CD14-positive monocyte (primary cell): ENCODE measurements at regions not wholly inside any gene's neighbourhood (a gene's known extent, or its start where the extent isn't known, plus 50 kb on each side); places are given as distances from the start of the nearest gene placed in this dataset.
A peak's percentile ranks its signal among the peaks of the same experiment; 100 is the strongest.

Experiments
- DNase-seq, 3 donors: peaks; one replicate each; pipeline ENCODE4 v3.0.0-alpha.2; 2011 to 2022
- H2AFZ ChIP-seq: 2 replicates; pipeline ENCODE4 v1.6.0; 2012; ENCODE audit warnings: mild to moderate bottlenecking, low read depth, low read length, inconsistent platforms; ENCODE audit not compliant: insufficient read depth, poor library complexity, severe bottlenecking
- H3K27ac ChIP-seq, 2 donors: 1 replicate in 1 of 2; 2 replicates in 1 of 2; pipeline ENCODE4 v1.5.1; 2012 to 2013; ENCODE audit warnings: low read length in 2 of 2, control low read depth in 1 of 2, inconsistent platforms in 1 of 2, low read depth in 1 of 2, mild to moderate bottlenecking in 1 of 2
- H3K27me3 ChIP-seq, 2 donors: one replicate each; pipeline versions ENCODE4 v1.6.0 to v1.6.1; 2011 to 2013; ENCODE audit warnings: low read length in 2 of 2; ENCODE audit not compliant: control insufficient read depth in 2 of 2, insufficient read depth in 2 of 2
- H3K36me3 ChIP-seq, 2 donors: replicated peaks in 1 of 2; 1 replicate in 1 of 2; 2 replicates in 1 of 2; pipeline versions ENCODE4 v1.5.1 to v1.6.1; 2012 to 2013; ENCODE audit warnings: low read length in 2 of 2, control low read depth in 1 of 2, inconsistent platforms in 1 of 2, mild to moderate bottlenecking in 1 of 2; ENCODE audit not compliant: insufficient read depth in 2 of 2, control insufficient read depth in 1 of 2
- H3K4me1 ChIP-seq, 2 donors: 1 replicate in 1 of 2; 2 replicates in 1 of 2; pipeline versions ENCODE4 v1.5.1 to v1.6.1; 2012 to 2013; ENCODE audit warnings: low read length in 2 of 2, control low read depth in 1 of 2, inconsistent platforms in 1 of 2, mild to moderate bottlenecking in 1 of 2, moderate library complexity in 1 of 2; ENCODE audit not compliant: insufficient read depth in 2 of 2, control insufficient read depth in 1 of 2
- H3K4me2 ChIP-seq: replicated peaks from 2 replicates; pipeline ENCODE3; 2012; ENCODE audit warnings: low read length, moderate library complexity, mild to moderate bottlenecking; ENCODE audit not compliant: poor library complexity, severe bottlenecking; ENCODE audit errors: extremely low read depth
- H3K4me3 ChIP-seq, 3 experiments: fragments of 200-600 bp in 1 of 3; sonication (generic) in 1 of 3; replicated peaks in 1 of 3; 1 replicate in 2 of 3; 2 replicates in 1 of 3; pipeline ENCODE4 v1.5.1; 2011 to 2013; ENCODE audit warnings: low read length in 3 of 3, mild to moderate bottlenecking in 3 of 3, control low read depth in 2 of 3, low read depth in 2 of 3, inconsistent platforms in 1 of 3, moderate library complexity in 1 of 3
- H3K79me2 ChIP-seq: 2 replicates; pipeline ENCODE4 v1.6.0; 2012; ENCODE audit warnings: mild to moderate bottlenecking, control low read depth, inconsistent platforms, low read length, moderate library complexity; ENCODE audit not compliant: insufficient read depth
- H3K9ac ChIP-seq: 2 replicates; pipeline ENCODE4 v1.6.0; 2017; ENCODE audit warnings: low read length, mild to moderate bottlenecking; ENCODE audit not compliant: insufficient read depth, poor library complexity, severe bottlenecking
- H3K9me3 ChIP-seq, 2 donors: replicated peaks in 1 of 2; 1 replicate in 1 of 2; 2 replicates in 1 of 2; pipeline versions ENCODE4 v1.5.1 to v1.6.1; 2012 to 2013; ENCODE audit warnings: low read length in 2 of 2, control low read depth in 1 of 2; ENCODE audit not compliant: control insufficient read depth in 1 of 2, insufficient read depth in 1 of 2
- H4K20me1 ChIP-seq: 2 replicates; pipeline ENCODE4 v1.6.0; 2012; ENCODE audit warnings: mild to moderate bottlenecking, low read length, control low read depth, moderate library complexity; ENCODE audit not compliant: insufficient read depth
- H3K27ac Mint-ChIP-seq, 7 donors: one replicate each; pipeline ENCODE4 v1.8.0; 2020; ENCODE audit warnings: mild to moderate bottlenecking in 7 of 7, mixed read lengths in 7 of 7, moderate library complexity in 6 of 7, inconsistent platforms in 2 of 7
- H3K27me3 Mint-ChIP-seq, 3 donors: one replicate each; pipeline ENCODE4 v1.8.0; 2021 to 2022; ENCODE audit warnings: low read depth in 3 of 3, mild to moderate bottlenecking in 3 of 3, mixed read lengths in 3 of 3, moderate library complexity in 3 of 3, inconsistent platforms in 1 of 3
- H3K36me3 Mint-ChIP-seq, 2 donors: one replicate each; pipeline ENCODE4 v1.8.0; 2020; ENCODE audit warnings: mixed read lengths in 2 of 2, inconsistent platforms in 1 of 2, mild to moderate bottlenecking in 1 of 2
- H3K4me1 Mint-ChIP-seq: one replicate; pipeline ENCODE4 v1.8.0; 2020; ENCODE audit warnings: mild to moderate bottlenecking, mixed read lengths
- H3K4me3 Mint-ChIP-seq, 2 donors: one replicate each; pipeline ENCODE4 v1.8.0; 2020; ENCODE audit warnings: mild to moderate bottlenecking in 2 of 2, mixed read lengths in 2 of 2, moderate library complexity in 1 of 2
- H3K9me3 Mint-ChIP-seq, 7 donors: one replicate each; pipeline ENCODE4 v1.8.0; 2020 to 2022; ENCODE audit warnings: mixed read lengths in 7 of 7, mild to moderate bottlenecking in 6 of 7, moderate library complexity in 6 of 7, inconsistent platforms in 2 of 7
- WGBS: methylation state at CpG from one replicate; pipeline ENCODE4 v1.1.5; 2013; ENCODE audit warnings: missing lambda C conversion rate; ENCODE audit not compliant: insufficient coverage; 5-methylcytosine and 5-hydroxymethylcytosine counted together
- intact Hi-C, 2 donors: fragments of 100-400 bp; cut with micrococcal nuclease; formaldehyde crosslinking; loops; one replicate each; pipeline versions ENCODE4 v1.15.0 to v1.15.1; 2023
- TF ChIP-seq, protein P1 (sequence below): fragments of 200-600 bp; IDR thresholded peaks from one replicate; pipeline ENCODE4 v1.8.0; 2022; ENCODE audit warnings: antibody characterized with exemption, mild to moderate bottlenecking

DNA sequence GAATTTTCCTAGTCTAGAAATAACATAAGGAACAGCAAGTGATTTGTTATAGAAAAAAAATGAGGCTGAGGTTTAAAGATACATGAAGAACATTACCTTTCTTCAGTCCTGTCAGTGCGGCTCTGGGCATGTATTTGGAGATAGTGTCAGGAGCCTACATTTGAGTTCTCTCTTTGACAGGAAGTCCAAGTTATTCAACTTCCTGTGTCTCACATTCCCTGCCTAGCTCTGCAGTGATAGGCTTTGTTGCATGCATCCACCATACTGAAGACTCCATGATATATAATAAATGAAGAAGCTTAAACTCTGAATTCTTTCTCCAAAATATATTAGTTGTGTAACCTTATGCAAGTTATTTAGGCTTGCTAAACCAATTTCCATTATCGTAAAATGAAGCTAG lies 148.7 kb downstream of the RELL1 start:
- H3K79me2 ChIP-seq: no peaks in the 10 kb centered on the region
- no peak overlapping the region for H3K27ac ChIP-seq
- no peak overlapping the region for H3K4me2 ChIP-seq
- H2AFZ ChIP-seq: no peak overlapping the region
- no peaks in the 10 kb centered on the region for H4K20me1 ChIP-seq
- Mint-ChIP-seq H3K27me3 (peaks cover 0 to 3% (median 2%) of the 10 kb centered on the region in 3 donors), H3K36me3 (no peaks in the 10 kb centered on the region), H3K9me3 (peaks cover 0 to 3% (median 2%) of the 10 kb centered on the region in 7 donors), H3K4me3 (no peak overlapping the region), H3K27ac (peak overlapping the region in 1 of 7 donors; percentile 41), H3K4me1 (peaks cover 4% of the 10 kb centered on the region)
- no peak overlapping the region for H3K9ac ChIP-seq
- no CpG with 5 or more reads among the region's 2 CpGs for WGBS
- no peaks in the 10 kb centered on the region for H3K27me3 ChIP-seq
- no peak overlapping the region for H3K4me3 ChIP-seq
- TF ChIP-seq, protein P1, sequence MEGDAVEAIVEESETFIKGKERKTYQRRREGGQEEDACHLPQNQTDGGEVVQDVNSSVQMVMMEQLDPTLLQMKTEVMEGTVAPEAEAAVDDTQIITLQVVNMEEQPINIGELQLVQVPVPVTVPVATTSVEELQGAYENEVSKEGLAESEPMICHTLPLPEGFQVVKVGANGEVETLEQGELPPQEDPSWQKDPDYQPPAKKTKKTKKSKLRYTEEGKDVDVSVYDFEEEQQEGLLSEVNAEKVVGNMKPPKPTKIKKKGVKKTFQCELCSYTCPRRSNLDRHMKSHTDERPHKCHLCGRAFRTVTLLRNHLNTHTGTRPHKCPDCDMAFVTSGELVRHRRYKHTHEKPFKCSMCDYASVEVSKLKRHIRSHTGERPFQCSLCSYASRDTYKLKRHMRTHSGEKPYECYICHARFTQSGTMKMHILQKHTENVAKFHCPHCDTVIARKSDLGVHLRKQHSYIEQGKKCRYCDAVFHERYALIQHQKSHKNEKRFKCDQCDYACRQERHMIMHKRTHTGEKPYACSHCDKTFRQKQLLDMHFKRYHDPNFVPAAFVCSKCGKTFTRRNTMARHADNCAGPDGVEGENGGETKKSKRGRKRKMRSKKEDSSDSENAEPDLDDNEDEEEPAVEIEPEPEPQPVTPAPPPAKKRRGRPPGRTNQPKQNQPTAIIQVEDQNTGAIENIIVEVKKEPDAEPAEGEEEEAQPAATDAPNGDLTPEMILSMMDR: no peak
- no peak for DNase-seq
- no peaks in the 10 kb centered on the region for H3K4me1 ChIP-seq
- no peaks in the 10 kb centered on the region for H3K36me3 ChIP-seq
- no peaks in the 10 kb centered on the region for H3K9me3 ChIP-seq
- intact Hi-C loops: no loop called here

DNA sequence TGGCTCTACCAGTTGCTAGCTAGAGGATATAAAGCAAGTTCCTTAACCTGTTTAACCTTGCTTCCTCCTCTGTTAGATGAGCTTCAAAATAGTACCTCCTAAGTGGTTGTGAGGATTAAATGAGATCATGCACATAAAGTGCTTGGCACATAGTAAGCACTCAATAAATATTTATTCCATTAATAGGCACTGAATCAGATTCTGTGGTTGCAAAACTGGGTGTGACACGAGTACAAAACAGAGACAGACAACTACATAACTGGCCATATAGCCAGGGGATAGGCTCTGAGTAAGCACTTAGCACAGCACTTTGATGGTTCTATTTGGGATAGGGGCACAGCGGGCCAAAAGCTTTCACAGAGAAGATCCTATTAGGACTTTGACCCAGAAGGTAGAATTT lies 150.3 kb downstream of the RELL1 start:
- no peaks in the 10 kb centered on the region for H3K27me3 ChIP-seq
- Mint-ChIP-seq H3K4me3 (no peak overlapping the region), H3K4me1 (peaks cover 4% of the 10 kb centered on the region), H3K27ac (no peak overlapping the region), H3K36me3 (no peaks in the 10 kb centered on the region), H3K27me3 (peaks cover 0 to 3% (median 0%) of the 10 kb centered on the region in 3 donors), H3K9me3 (peaks cover 0 to 3% (median 2%) of the 10 kb centered on the region in 7 donors)
- no peak for DNase-seq
- H3K9me3 ChIP-seq: no peaks in the 10 kb centered on the region
- no peak overlapping the region for H2AFZ ChIP-seq
- no peak overlapping the region for H3K4me3 ChIP-seq
- H3K4me2 ChIP-seq: no peak overlapping the region
- H3K9ac ChIP-seq: no peak overlapping the region
- intact Hi-C loops: no loop called here
- no peak overlapping the region for H3K27ac ChIP-seq
- no peaks in the 10 kb centered on the region for H3K36me3 ChIP-seq
- TF ChIP-seq, protein P1: no peak
- H3K4me1 ChIP-seq: no peaks in the 10 kb centered on the region
- H4K20me1 ChIP-seq: no peaks in the 10 kb centered on the region
- no peaks in the 10 kb centered on the region for H3K79me2 ChIP-seq
- 100% methylated on average over 1 of the region's 2 CpGs for WGBS
